Ovary (tissue), 3 donors: ENCODE measurements at regions not wholly inside any gene's neighbourhood (a gene's known extent, or its start where the extent isn't known, plus 50 kb on each side); places are given as distances from the start of the nearest gene placed in this dataset.

Experiments
- EP300 ChIP-seq: sonication (generic); formaldehyde crosslinking; IDR thresholded peaks from one replicate; pipeline ENCODE4 v1.6.1; 2017; ENCODE audit warnings: antibody characterized with exemption
- POLR2A ChIP-seq: fragments of 450-650 bp; IDR thresholded peaks from one replicate; pipeline ENCODE4 v1.6.1; 2017; ENCODE audit warnings: antibody characterized with exemption, mild to moderate bottlenecking, moderate library complexity
- TF ChIP-seq, protein P1 (sequence below), 3 donors: fragments of 450-650 bp in 2 of 3; fragments of 200-600 bp in 1 of 3; IDR thresholded peaks; one replicate each; pipeline versions ENCODE4 v1.5.1 to v1.8.0; 2016 to 2022; ENCODE audit warnings: antibody characterized with exemption in 3 of 3, mild to moderate bottlenecking in 1 of 3
- donor health status: DM: no; HTN: no; CAD: no.

DNA sequence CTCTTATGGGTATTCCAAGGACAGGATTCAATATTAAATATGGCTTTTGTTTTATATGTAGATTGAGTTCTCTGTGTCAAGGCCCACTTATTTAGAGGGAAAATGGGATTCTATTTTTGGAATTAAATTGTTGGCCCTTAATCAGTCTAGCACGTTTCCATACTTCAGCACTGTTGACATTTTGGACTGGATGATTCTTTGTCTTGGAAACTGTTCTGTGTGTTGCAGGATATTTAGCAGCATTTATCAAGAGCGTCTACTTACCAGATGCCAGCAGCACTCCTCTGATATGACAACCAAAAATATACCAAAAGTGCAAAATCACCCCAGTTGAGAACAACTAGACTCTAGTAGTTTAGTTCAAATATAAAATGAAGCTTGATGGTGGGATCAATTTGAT, 1027.0 kb upstream of the COX7C start:
- no peak for TF ChIP-seq EP300
- TF ChIP-seq, protein P1, sequence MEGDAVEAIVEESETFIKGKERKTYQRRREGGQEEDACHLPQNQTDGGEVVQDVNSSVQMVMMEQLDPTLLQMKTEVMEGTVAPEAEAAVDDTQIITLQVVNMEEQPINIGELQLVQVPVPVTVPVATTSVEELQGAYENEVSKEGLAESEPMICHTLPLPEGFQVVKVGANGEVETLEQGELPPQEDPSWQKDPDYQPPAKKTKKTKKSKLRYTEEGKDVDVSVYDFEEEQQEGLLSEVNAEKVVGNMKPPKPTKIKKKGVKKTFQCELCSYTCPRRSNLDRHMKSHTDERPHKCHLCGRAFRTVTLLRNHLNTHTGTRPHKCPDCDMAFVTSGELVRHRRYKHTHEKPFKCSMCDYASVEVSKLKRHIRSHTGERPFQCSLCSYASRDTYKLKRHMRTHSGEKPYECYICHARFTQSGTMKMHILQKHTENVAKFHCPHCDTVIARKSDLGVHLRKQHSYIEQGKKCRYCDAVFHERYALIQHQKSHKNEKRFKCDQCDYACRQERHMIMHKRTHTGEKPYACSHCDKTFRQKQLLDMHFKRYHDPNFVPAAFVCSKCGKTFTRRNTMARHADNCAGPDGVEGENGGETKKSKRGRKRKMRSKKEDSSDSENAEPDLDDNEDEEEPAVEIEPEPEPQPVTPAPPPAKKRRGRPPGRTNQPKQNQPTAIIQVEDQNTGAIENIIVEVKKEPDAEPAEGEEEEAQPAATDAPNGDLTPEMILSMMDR (IDR thresholded peaks at IDR 0.05) = no peak
- TF ChIP-seq POLR2A = no peak
